T-cell (primary cell): ENCODE measurements at regions not wholly inside any gene's neighbourhood (a gene's known extent, or its start where the extent isn't known, plus 50 kb on each side); places are given as distances from the start of the nearest gene placed in this dataset.

Experiments
- ATAC-seq, 4 experiments: fragments of 200-7000 bp in 3 of 4; fragments of 150-1000 bp in 1 of 4; cut with Tn5 transposase; replicated peaks in 1 of 4; 1 replicate in 3 of 4; 2 replicates in 1 of 4; pipeline ENCODE4 v1.10.0; 2021; ENCODE audit warnings: moderate library complexity in 3 of 4, mild to moderate bottlenecking in 2 of 4, moderate number of reproducible peaks in 1 of 4
- CTCF ChIA-PET, 2 donors: fragments of 300-600 bp; sonication (Branson Sonifier 250); formaldehyde crosslinking; loops; one replicate each; lab custom pipeline; 2022; ENCODE audit warnings: antibody characterized with exemption in 2 of 2; lab: Charles Lee
- POLR2A ChIA-PET, 2 donors: fragments of 300-600 bp; sonication (Branson Sonifier 250); formaldehyde crosslinking; loops; one replicate each; lab custom pipeline; 2022; ENCODE audit warnings: antibody characterized with exemption in 2 of 2; lab: Charles Lee
- DNase-seq, 35 experiments: peaks; one replicate each; pipeline versions ENCODE4 v3.0.0 to v3.0.0-alpha.2; 2013 to 2023
- H3K27ac ChIP-seq: one replicate; pipeline ENCODE4 v1.5.1; 2013; ENCODE audit warnings: low read length
- H3K27me3 ChIP-seq, 2 experiments: replicated peaks in 1 of 2; 1 replicate in 1 of 2; 2 replicates in 1 of 2; pipeline versions ENCODE4 v1.6.1 to v1.7.0; 2013; ENCODE audit warnings: low read length in 1 of 2, mixed read lengths in 1 of 2; ENCODE audit not compliant: control insufficient read depth in 2 of 2, insufficient read depth in 2 of 2; ENCODE audit errors: extremely low read depth in 1 of 2
- H3K36me3 ChIP-seq, 2 donors: 1 replicate in 1 of 2; 2 replicates in 1 of 2; pipeline versions ENCODE4 v1.6.1 to v1.7.0; 2013; ENCODE audit warnings: low read length in 1 of 2; ENCODE audit not compliant: control insufficient read depth in 2 of 2, insufficient read depth in 1 of 2; ENCODE audit errors: extremely low read depth in 1 of 2
- H3K4me1 ChIP-seq, 2 experiments: 1 replicate in 1 of 2; 2 replicates in 1 of 2; pipeline versions ENCODE4 v1.6.1 to v1.7.0; 2013; ENCODE audit warnings: low read length in 2 of 2, mixed read lengths in 1 of 2; ENCODE audit not compliant: insufficient read depth in 2 of 2, control insufficient read depth in 1 of 2; ENCODE audit errors: extremely low read depth in 1 of 2
- H3K4me3 ChIP-seq, 2 donors: 1 replicate in 1 of 2; 2 replicates in 1 of 2; pipeline versions ENCODE4 v1.5.1 to v1.7.0; 2013; ENCODE audit warnings: mild to moderate bottlenecking in 2 of 2, low read length in 1 of 2, moderate library complexity in 1 of 2; ENCODE audit not compliant: control insufficient read depth in 1 of 2; ENCODE audit errors: extremely low read depth in 1 of 2
- H3K9me3 ChIP-seq: 2 replicates; pipeline ENCODE4 v1.7.0; 2013
- H3K27ac Mint-ChIP-seq, 2 donors: one replicate each; pipeline ENCODE4 v1.8.0; 2020 to 2021; ENCODE audit warnings: mild to moderate bottlenecking in 2 of 2, mixed read lengths in 2 of 2
- H3K27me3 Mint-ChIP-seq, 2 donors: one replicate each; pipeline ENCODE4 v1.8.0; 2021 to 2022; ENCODE audit warnings: mixed read lengths in 2 of 2
- H3K36me3 Mint-ChIP-seq: one replicate; pipeline ENCODE4 v1.8.0; 2021; ENCODE audit warnings: mixed read lengths
- H3K4me1 Mint-ChIP-seq, 3 donors: one replicate each; pipeline ENCODE4 v1.8.0; 2020 to 2022; ENCODE audit warnings: mixed read lengths in 3 of 3, mild to moderate bottlenecking in 1 of 3
- H3K4me3 Mint-ChIP-seq, 3 donors: one replicate each; pipeline ENCODE4 v1.8.0; 2020 to 2022; ENCODE audit warnings: mild to moderate bottlenecking in 3 of 3, mixed read lengths in 3 of 3, moderate library complexity in 3 of 3
- H3K9me3 Mint-ChIP-seq, 3 donors: one replicate each; pipeline ENCODE4 v1.8.0; 2020 to 2022; ENCODE audit warnings: mixed read lengths in 3 of 3
- WGBS: methylation state at CpG from one replicate; pipeline ENCODE4 v1.1.5; 2013; ENCODE audit warnings: missing lambda C conversion rate; ENCODE audit not compliant: insufficient coverage; 5-methylcytosine and 5-hydroxymethylcytosine counted together

GRCh38 chr6:76701610-76702009, 629.1 kb upstream of the IMPG1 start:
- Histone ChIP-seq H3K27ac (no peak overlapping the region), H3K4me1 (no peaks in the 10 kb centered on the region), H3K9me3 (no peaks in the 10 kb centered on the region), H3K4me3 (no peak overlapping the region), H3K27me3 (no peaks in the 10 kb centered on the region), H3K36me3 (no peaks in the 10 kb centered on the region)
- H3K27me3 Mint-ChIP-seq, result no peaks in the 10 kb centered on the region
- H3K27ac Mint-ChIP-seq, result no peak overlapping the region
- no CpG with 5 or more reads among the region's 3 CpGs for WGBS
- POLR2A ChIA-PET, result no interaction called here
- H3K9me3 Mint-ChIP-seq, result peaks cover 0 to 9% (median 0%) of the 10 kb centered on the region in 3 donors
- H3K36me3 Mint-ChIP-seq, result no peaks in the 10 kb centered on the region
- CTCF ChIA-PET, result no interaction called here
- ATAC-seq (no peak), DNase-seq (no peak)
- no peak overlapping the region for H3K4me3 Mint-ChIP-seq
- H3K4me1 Mint-ChIP-seq, result no peaks in the 10 kb centered on the region

- no peaks in the 10 kb centered on the region for H3K36me3 Mint-ChIP-seq
- H3K27me3 ChIP-seq, result no peaks in the 10 kb centered on the region
- WGBS, result no CpG with 5 or more reads among the region's 2 CpGs
- no peaks in the 10 kb centered on the region for H3K9me3 ChIP-seq
- ATAC-seq (no peak), DNase-seq (no peak)
- H3K36me3 ChIP-seq, result no peaks in the 10 kb centered on the region
- POLR2A ChIA-PET, result no interaction called here
- H3K27me3 Mint-ChIP-seq, result no peaks in the 10 kb centered on the region
- H3K4me3 ChIP-seq, result no peak overlapping the region
- CTCF ChIA-PET, result no interaction called here
- H3K9me3 Mint-ChIP-seq, result peaks cover 0 to 8% (median 0%) of the 10 kb centered on the region in 3 donors
- H3K4me3 Mint-ChIP-seq, result no peak overlapping the region
- no peak overlapping the region for H3K27ac Mint-ChIP-seq
- H3K4me1 ChIP-seq, result no peaks in the 10 kb centered on the region
- no peak overlapping the region for H3K27ac ChIP-seq
- no peaks in the 10 kb centered on the region for H3K4me1 Mint-ChIP-seq
Observed at GRCh38 chr6:76697585-76697984, 625.1 kb upstream of the IMPG1 start.

GRCh38 chr6:76694795-76695194, 622.3 kb upstream of the IMPG1 start:
- H3K9me3 Mint-ChIP-seq, result peaks cover 0 to 7% (median 0%) of the 10 kb centered on the region in 3 donors
- H3K9me3 ChIP-seq, result no peaks in the 10 kb centered on the region
- H3K4me3 ChIP-seq, result no peak overlapping the region
- no peaks in the 10 kb centered on the region for H3K4me1 Mint-ChIP-seq
- H3K4me3 Mint-ChIP-seq, result no peak overlapping the region
- H3K36me3 ChIP-seq, result no peaks in the 10 kb centered on the region
- DNase-seq, result no peak
- no peaks in the 10 kb centered on the region for H3K27me3 ChIP-seq
- WGBS, result no CpG with 5 or more reads among the region's 1 CpG
- no peak overlapping the region for H3K27ac Mint-ChIP-seq
- H3K27me3 Mint-ChIP-seq, result no peaks in the 10 kb centered on the region
- H3K4me1 ChIP-seq, result no peaks in the 10 kb centered on the region
- H3K36me3 Mint-ChIP-seq, result no peaks in the 10 kb centered on the region
- CTCF ChIA-PET, result no interaction called here
- no peak for ATAC-seq
- POLR2A ChIA-PET, result no interaction called here
- H3K27ac ChIP-seq, result no peak overlapping the region

- H3K27ac Mint-ChIP-seq, result no peak overlapping the region
- Histone ChIP-seq H3K4me1 (no peaks in the 10 kb centered on the region), H3K9me3 (no peaks in the 10 kb centered on the region), H3K36me3 (no peaks in the 10 kb centered on the region), H3K27me3 (no peaks in the 10 kb centered on the region), H3K4me3 (no peak overlapping the region), H3K27ac (no peak overlapping the region)
- ATAC-seq, result no peak
- DNase-seq, result no peak
- ChIA-PET POLR2A (no interaction called here), CTCF (no interaction called here)
- H3K27me3 Mint-ChIP-seq, result no peaks in the 10 kb centered on the region
- peaks cover 17 to 27% (median 23%) of the 10 kb centered on the region in 3 donors for H3K9me3 Mint-ChIP-seq
- no peaks in the 10 kb centered on the region for H3K4me1 Mint-ChIP-seq
- no peak overlapping the region for H3K4me3 Mint-ChIP-seq
- no peaks in the 10 kb centered on the region for H3K36me3 Mint-ChIP-seq
- 100% methylated on average over 1 of the region's 5 CpGs for WGBS
Observed at GRCh38 chr6:76684875-76685274, 612.4 kb upstream of the IMPG1 start.

- no peak overlapping the region for H3K27ac Mint-ChIP-seq
- H3K36me3 Mint-ChIP-seq, result no peaks in the 10 kb centered on the region
- no peaks in the 10 kb centered on the region for H3K4me1 Mint-ChIP-seq
- H3K9me3 ChIP-seq, result no peaks in the 10 kb centered on the region
- DNase-seq, result no peak
- H3K4me3 Mint-ChIP-seq, result no peak overlapping the region
- H3K9me3 Mint-ChIP-seq, result peaks cover 16 to 27% (median 17%) of the 10 kb centered on the region in 3 donors
- no peak for ATAC-seq
- CTCF ChIA-PET, result no interaction called here
- 56% methylated on average over 2 of the region's 2 CpGs for WGBS
- no peak overlapping the region for H3K27ac ChIP-seq
- H3K4me1 ChIP-seq, result no peaks in the 10 kb centered on the region
- H3K27me3 Mint-ChIP-seq, result no peaks in the 10 kb centered on the region
- H3K27me3 ChIP-seq, result no peaks in the 10 kb centered on the region
- H3K36me3 ChIP-seq, result no peaks in the 10 kb centered on the region
- no peak overlapping the region for H3K4me3 ChIP-seq
- POLR2A ChIA-PET, result no interaction called here
Observed at GRCh38 chr6:76683985-76684384, 611.5 kb upstream of the IMPG1 start.

GRCh38 chr6:76682842-76683241, 610.4 kb upstream of the IMPG1 start:
- Histone ChIP-seq H3K4me3 (no peak overlapping the region), H3K27me3 (no peaks in the 10 kb centered on the region), H3K36me3 (no peaks in the 10 kb centered on the region), H3K9me3 (no peaks in the 10 kb centered on the region), H3K4me1 (no peaks in the 10 kb centered on the region), H3K27ac (no peak overlapping the region)
- Mint-ChIP-seq H3K4me1 (no peaks in the 10 kb centered on the region), H3K36me3 (no peaks in the 10 kb centered on the region), H3K9me3 (peaks cover 9 to 21% (median 12%) of the 10 kb centered on the region in 3 donors), H3K4me3 (no peak overlapping the region), H3K27me3 (no peaks in the 10 kb centered on the region), H3K27ac (no peak overlapping the region)
- POLR2A ChIA-PET, result no interaction called here
- no peak for ATAC-seq
- CTCF ChIA-PET, result interaction anchor here in 1 of 2 donors (0.6 kb wide), 1 partner anchor 445 kb away, joined by 3 read pairs; no protein-coding TSS in a partner anchor
- no CpG with 5 or more reads among the region's 1 CpG for WGBS
- DNase-seq, result no peak

- H3K27ac ChIP-seq, result no peak overlapping the region
- Mint-ChIP-seq H3K9me3 (peaks cover 3 to 20% (median 9%) of the 10 kb centered on the region in 3 donors), H3K4me1 (no peaks in the 10 kb centered on the region), H3K27ac (no peak overlapping the region), H3K36me3 (no peaks in the 10 kb centered on the region), H3K27me3 (no peaks in the 10 kb centered on the region), H3K4me3 (no peak overlapping the region)
- CTCF ChIA-PET, result no interaction called here
- no peaks in the 10 kb centered on the region for H3K27me3 ChIP-seq
- ATAC-seq (no peak), DNase-seq (no peak)
- no peaks in the 10 kb centered on the region for H3K4me1 ChIP-seq
- H3K9me3 ChIP-seq, result no peaks in the 10 kb centered on the region
- POLR2A ChIA-PET, result no interaction called here
- no peaks in the 10 kb centered on the region for H3K36me3 ChIP-seq
- H3K4me3 ChIP-seq, result no peak overlapping the region
Observed at GRCh38 chr6:76681781-76682180, 609.3 kb upstream of the IMPG1 start.
